T-helper 1 cell treated with Interleukin-12 subunit alpha and Interleukin-12 subunit beta and Interleukin-4 antibody, amounts not matched to agents 30 μg/mL and 1 μg/mL, for 36 hours (primary cell): ENCODE measurements at regions not wholly inside any gene's neighbourhood (a gene's known extent, or its start where the extent isn't known, plus 50 kb on each side); places are given as distances from the start of the nearest gene placed in this dataset.

Experiments used
- H3K27ac Mint-ChIP-seq: one replicate; pipeline ENCODE4 v1.8.0; 2021; ENCODE audit warnings: mild to moderate bottlenecking, mixed read lengths
- H3K27me3 Mint-ChIP-seq: one replicate; pipeline ENCODE4 v1.8.0; 2021; ENCODE audit warnings: low read depth, mixed read lengths
- H3K36me3 Mint-ChIP-seq: one replicate; pipeline ENCODE4 v1.8.0; 2021; ENCODE audit warnings: low read depth, mixed read lengths
- H3K4me1 Mint-ChIP-seq: one replicate; pipeline ENCODE4 v1.8.0; 2021; ENCODE audit warnings: low read depth, mixed read lengths
- H3K4me3 Mint-ChIP-seq: one replicate; pipeline ENCODE4 v1.8.0; 2021; ENCODE audit warnings: mild to moderate bottlenecking, moderate library complexity, mixed read lengths
- H3K9me3 Mint-ChIP-seq: one replicate; pipeline ENCODE4 v1.8.0; 2021; ENCODE audit warnings: mixed read lengths

DNA sequence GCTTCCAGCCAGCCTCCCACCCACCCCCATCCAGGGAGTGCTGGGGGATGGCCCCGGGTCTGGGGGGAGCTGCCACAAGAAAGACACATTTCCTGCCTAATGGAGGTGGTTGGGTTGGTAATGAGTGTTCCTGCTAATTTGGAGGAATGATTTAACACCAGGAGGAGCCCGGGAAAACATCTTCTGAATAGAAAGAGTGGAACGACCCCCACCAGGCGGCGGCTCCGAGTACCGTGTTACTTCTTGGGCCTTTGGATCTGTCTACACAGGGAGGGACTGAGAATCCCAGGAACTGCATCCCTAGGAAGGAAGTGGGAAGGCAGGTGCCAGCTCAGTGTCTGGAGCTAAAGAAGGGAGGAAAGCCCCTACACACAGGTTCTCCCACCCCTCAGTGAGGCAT lies 64.6 kb downstream of the TSPAN17 start:
- H3K4me3 Mint-ChIP-seq: no peak overlapping the region
- no peaks in the 10 kb centered on the region for H3K9me3 Mint-ChIP-seq
- no peaks in the 10 kb centered on the region for H3K36me3 Mint-ChIP-seq
- H3K27ac Mint-ChIP-seq: no peak overlapping the region
- peaks cover 20% of the 10 kb centered on the region for H3K27me3 Mint-ChIP-seq
- no peaks in the 10 kb centered on the region for H3K4me1 Mint-ChIP-seq

DNA sequence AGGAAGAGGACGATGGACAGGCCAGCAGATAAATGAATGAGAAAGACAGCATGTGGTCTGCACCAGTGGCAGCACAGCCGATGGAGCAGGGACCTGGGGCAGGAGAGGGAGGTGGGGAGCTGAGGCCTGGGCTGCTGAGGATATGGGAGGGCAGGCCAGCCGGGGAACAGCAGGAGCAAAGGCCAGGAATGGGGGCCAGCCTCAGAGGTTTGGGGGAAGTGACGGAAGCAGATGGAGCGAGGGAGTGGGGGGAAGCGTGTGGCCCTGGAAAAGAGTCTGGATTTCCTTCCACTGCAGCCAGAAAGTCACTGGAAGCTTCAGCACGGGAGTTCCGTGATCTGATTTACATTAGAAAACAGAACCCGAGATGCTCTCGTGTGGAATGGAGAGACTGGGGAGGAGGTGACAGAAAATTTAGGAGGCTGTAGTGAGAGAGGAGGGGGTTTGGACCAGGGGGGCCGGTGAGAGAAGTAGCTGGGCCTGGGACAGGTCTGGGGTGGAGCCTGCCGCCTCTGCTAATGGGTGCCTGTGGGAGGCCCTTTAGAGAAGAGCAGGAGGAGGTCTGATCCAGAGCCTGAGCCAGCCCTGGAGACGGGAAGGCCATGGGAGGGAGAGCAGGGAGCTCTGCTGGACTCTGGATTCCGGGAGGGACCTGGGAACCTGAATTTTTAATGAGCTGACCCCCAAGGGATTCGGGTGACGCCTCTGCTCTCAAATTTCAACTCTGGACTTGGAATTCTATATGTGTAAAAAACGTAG lies 65.4 kb downstream of the TSPAN17 start:
- H3K4me3 Mint-ChIP-seq: no peak overlapping the region
- no peak overlapping the region for H3K27ac Mint-ChIP-seq
- no peaks in the 10 kb centered on the region for H3K4me1 Mint-ChIP-seq
- no peaks in the 10 kb centered on the region for H3K9me3 Mint-ChIP-seq
- peaks cover 20% of the 10 kb centered on the region for H3K27me3 Mint-ChIP-seq
- no peaks in the 10 kb centered on the region for H3K36me3 Mint-ChIP-seq

DNA sequence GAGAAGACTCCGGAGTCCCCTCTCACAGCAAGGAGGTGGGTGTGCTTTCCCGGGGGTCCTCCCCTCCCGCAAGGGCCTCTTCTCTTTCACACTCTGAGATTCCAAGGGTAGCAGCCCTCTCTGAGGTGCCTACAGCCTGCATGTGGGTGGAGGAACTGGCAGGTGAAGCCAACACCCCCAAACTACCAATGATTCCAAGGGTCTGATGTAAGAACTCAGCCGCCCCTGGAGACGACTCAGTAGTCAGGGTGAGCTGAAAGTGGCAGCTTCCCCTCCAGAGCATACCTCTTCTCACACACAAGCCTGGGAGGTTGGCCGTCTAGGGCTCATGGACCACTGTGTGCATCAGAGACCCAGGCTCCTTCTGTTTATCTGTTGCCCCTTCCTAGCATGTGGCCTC lies 66.1 kb downstream of the TSPAN17 start:
- Mint-ChIP-seq H3K4me1 (no peaks in the 10 kb centered on the region), H3K36me3 (no peaks in the 10 kb centered on the region), H3K27ac (no peak overlapping the region), H3K27me3 (peaks cover 20% of the 10 kb centered on the region), H3K9me3 (no peaks in the 10 kb centered on the region), H3K4me3 (no peak overlapping the region)

DNA sequence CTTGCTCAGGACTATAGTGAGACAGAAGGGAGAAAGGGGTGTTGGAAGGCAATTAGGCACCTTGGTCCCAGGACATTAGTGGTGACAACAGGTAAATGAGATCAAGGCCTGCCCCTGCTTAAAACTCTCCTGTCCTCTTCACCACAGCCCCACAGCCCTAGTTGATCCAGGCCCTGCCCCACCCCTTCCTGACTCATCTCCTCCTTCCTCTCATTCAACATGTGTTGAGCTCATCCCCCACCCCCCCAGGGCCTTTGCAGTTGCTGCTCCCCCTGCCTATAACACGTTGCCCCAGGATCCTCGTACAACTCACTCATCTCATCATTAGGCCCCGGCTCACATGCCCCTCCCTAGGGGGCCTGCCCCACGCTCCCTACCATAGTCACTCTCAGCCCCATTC lies 66.8 kb downstream of the TSPAN17 start:
- H3K9me3 Mint-ChIP-seq: no peaks in the 10 kb centered on the region
- H3K4me1 Mint-ChIP-seq: no peaks in the 10 kb centered on the region
- H3K27ac Mint-ChIP-seq: no peak overlapping the region
- H3K4me3 Mint-ChIP-seq: no peak overlapping the region
- peaks cover 26% of the 10 kb centered on the region for H3K27me3 Mint-ChIP-seq
- no peaks in the 10 kb centered on the region for H3K36me3 Mint-ChIP-seq

DNA sequence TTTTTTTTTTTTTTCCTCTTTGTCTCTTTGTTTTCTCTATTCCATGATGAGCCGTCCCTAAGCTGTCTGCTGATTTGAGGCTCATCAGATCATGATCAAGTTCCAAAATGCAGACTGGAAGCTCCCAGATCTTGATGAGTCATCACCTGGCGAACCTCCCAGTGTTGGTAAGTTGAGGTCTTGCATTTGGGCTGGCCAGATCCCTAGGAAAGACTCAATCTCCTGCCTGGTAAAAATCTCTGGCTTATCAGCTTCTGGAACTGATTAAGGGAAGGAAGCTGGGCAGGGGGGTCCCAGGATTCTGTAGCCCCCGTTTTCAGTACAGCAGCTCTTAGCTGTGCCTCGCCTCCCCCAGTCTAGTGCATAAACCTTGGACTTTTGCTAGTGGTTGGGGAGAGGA lies 69.0 kb downstream of the TSPAN17 start:
- H3K4me1 Mint-ChIP-seq: no peaks in the 10 kb centered on the region
- no peaks in the 10 kb centered on the region for H3K36me3 Mint-ChIP-seq
- H3K9me3 Mint-ChIP-seq: no peaks in the 10 kb centered on the region
- no peak overlapping the region for H3K4me3 Mint-ChIP-seq
- no peak overlapping the region for H3K27ac Mint-ChIP-seq
- H3K27me3 Mint-ChIP-seq: peaks cover 31% of the 10 kb centered on the region

DNA sequence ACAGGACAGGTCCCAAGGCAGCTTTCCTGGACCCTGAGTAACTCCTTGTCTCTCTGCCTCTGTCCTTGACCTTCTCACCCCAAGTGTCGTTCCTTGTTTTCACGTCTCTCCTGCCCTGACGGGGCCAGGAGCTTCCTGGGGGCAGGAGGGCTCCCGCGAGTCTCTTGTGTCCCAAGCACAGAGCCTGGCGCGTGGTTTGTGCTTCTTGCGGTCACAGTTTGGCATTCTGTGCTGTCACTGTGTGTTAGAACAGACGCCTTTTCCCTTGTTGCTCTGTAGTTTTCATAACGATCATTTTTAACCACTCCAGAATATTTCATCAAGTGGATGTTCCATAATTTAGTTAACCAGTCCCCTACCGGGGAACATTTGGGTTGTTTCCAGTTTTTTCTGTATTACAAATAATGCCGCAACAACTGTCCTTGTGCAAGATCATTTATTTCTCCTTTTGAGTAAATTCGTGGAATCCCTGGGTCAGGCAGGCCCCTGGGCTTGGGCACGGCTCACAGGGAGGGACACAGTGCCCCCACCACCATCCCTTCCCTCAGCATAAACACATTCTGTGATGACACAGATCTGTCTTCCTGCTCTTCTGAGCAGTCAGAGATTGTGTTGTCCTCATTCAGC lies 71.9 kb downstream of the TSPAN17 start:
- no peaks in the 10 kb centered on the region for H3K36me3 Mint-ChIP-seq
- H3K4me1 Mint-ChIP-seq: no peaks in the 10 kb centered on the region
- no peak overlapping the region for H3K27ac Mint-ChIP-seq
- H3K9me3 Mint-ChIP-seq: no peaks in the 10 kb centered on the region
- H3K27me3 Mint-ChIP-seq: peaks cover 30% of the 10 kb centered on the region
- H3K4me3 Mint-ChIP-seq: no peak overlapping the region

DNA sequence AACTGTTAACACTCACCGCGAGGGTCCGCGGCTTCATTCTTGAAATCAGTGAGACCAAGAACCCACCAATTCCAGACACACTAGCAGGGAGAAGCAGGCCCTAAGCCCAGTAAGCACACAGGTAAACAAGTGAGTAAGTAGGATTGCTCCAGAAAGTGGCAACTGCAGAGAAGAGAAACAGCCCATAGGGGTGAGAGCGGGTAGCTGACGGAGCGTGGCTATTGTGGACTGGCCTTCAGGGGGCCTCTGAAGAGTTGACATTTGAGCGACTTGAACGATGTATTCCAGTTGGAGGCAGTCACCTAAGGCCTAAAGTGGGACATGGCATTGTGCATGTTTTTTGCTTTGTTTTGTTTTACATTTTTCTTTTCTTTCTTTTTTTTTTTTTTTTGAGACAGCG lies 74.2 kb downstream of the TSPAN17 start:
- H3K9me3 Mint-ChIP-seq: no peaks in the 10 kb centered on the region
- H3K4me3 Mint-ChIP-seq: no peak overlapping the region
- H3K36me3 Mint-ChIP-seq: no peaks in the 10 kb centered on the region
- peaks cover 42% of the 10 kb centered on the region for H3K27me3 Mint-ChIP-seq
- H3K4me1 Mint-ChIP-seq: no peaks in the 10 kb centered on the region
- H3K27ac Mint-ChIP-seq: no peak overlapping the region

DNA sequence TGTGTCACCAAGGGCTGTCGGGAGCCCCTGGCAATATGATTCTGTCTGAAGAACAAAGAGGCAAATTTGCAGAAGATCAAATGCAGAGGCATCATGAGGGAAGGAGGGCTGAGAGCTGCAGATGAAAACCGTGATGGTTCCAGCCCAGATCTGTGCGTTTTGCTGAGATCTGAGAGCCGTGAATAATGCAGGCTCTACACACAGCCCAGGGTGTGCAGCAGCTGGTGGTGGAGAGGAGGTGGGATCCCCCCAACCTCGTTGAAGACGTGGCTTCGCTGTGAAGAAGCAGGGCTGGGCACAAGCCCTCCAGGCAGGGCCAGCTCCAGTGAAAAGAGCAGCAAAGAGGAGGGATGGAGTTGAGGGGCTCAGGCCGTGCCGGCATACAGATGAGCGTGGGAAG lies 75.5 kb downstream of the TSPAN17 start:
- peaks cover 47% of the 10 kb centered on the region for H3K27me3 Mint-ChIP-seq
- no peak overlapping the region for H3K4me3 Mint-ChIP-seq
- no peak overlapping the region for H3K27ac Mint-ChIP-seq

DNA sequence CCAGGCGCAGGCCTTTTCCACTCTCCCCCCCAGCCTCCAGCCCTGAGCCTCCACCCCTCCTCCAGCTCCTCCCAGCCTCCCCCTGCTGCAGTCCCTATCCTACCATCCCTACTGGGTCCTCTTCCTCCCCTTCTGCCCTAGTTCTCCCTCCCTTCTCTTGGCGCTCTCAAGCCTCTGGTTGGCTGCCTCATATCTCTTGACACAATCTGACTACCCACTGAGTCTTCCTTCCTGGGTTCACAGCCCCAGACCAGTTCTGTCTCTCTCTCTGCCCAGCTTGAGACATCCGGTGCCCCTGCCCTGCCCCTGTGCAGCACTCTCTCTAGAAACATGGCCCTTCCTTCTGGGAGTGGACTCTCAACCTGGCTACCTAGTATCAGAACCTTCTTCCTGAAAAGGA lies 76.2 kb downstream of the TSPAN17 start:
- no peak overlapping the region for H3K27ac Mint-ChIP-seq

More for the DNA sequence above, 75.5 kb downstream of the TSPAN17 start:
- Mint-ChIP-seq H3K4me1 (no peaks in the 10 kb centered on the region), H3K9me3 (no peaks in the 10 kb centered on the region), H3K36me3 (no peaks in the 10 kb centered on the region)

DNA sequence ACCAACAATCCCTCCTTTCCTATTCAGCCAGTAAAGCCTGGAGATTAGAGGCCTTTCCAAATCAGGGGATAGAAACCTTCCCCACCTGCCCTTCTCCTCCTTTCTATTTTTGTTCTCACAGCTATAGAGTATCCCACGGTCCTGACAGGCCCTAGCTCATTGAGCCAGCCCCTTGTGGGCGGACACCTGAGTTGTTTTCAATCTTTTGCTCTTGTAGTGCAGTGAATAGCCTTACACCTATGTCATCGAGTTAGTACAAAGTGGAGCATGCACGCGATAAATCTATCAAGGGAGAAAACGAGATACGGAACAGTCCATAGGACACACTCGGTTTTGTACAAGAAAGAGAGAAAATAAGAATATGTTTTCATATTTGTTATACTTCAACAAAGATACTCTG lies 77.2 kb downstream of the TSPAN17 start:
- Mint-ChIP-seq H3K4me1 (no peaks in the 10 kb centered on the region), H3K27me3 (peaks cover 37% of the 10 kb centered on the region), H3K4me3 (no peak overlapping the region), H3K27ac (no peak overlapping the region), H3K9me3 (no peaks in the 10 kb centered on the region), H3K36me3 (no peaks in the 10 kb centered on the region)

More for the DNA sequence above, 76.2 kb downstream of the TSPAN17 start:
- H3K4me1 Mint-ChIP-seq: no peaks in the 10 kb centered on the region
- no peaks in the 10 kb centered on the region for H3K36me3 Mint-ChIP-seq
- H3K27me3 Mint-ChIP-seq: peaks cover 47% of the 10 kb centered on the region
- H3K4me3 Mint-ChIP-seq: no peak overlapping the region
- no peaks in the 10 kb centered on the region for H3K9me3 Mint-ChIP-seq

DNA sequence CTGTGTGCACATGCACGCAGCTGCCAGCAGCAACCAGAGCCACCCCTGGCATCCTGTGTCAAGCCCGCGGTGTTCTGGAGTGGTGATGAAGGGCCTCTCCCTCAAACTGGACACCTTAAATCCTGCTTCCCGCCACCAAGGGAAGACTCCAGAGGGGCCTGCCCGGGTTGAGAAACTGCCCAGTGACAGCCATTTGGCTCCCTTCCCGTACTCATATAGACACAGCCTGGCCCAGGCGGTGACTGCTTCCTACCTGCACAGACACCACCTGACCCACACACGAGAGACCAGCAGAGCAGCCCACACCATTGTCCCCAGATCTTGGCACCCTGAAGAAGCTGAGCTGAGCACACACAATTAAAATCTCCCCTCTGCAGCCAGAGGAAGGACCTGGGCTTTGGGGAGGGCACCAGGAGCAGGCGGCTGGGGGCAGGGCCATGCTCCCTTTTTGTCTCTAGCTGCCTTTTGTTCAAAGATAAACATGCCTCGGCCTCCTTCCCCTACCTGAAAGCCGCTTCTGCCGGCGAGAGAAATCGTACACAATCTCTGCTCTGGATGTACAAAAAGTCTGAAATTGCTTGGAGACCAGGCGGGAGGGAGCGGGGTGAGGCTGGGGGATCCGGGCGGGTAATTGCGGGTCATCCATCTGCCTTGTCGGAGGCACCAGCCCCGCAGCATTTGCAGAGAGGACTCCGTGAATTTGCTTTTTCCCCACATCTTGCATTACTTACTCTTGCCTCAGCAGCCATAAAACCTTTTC lies 78.4 kb downstream of the TSPAN17 start:
- no peaks in the 10 kb centered on the region for H3K9me3 Mint-ChIP-seq
- H3K4me1 Mint-ChIP-seq: no peaks in the 10 kb centered on the region
- no peak overlapping the region for H3K4me3 Mint-ChIP-seq
- H3K27ac Mint-ChIP-seq: no peak overlapping the region
- H3K36me3 Mint-ChIP-seq: no peaks in the 10 kb centered on the region
- peaks cover 35% of the 10 kb centered on the region for H3K27me3 Mint-ChIP-seq

DNA sequence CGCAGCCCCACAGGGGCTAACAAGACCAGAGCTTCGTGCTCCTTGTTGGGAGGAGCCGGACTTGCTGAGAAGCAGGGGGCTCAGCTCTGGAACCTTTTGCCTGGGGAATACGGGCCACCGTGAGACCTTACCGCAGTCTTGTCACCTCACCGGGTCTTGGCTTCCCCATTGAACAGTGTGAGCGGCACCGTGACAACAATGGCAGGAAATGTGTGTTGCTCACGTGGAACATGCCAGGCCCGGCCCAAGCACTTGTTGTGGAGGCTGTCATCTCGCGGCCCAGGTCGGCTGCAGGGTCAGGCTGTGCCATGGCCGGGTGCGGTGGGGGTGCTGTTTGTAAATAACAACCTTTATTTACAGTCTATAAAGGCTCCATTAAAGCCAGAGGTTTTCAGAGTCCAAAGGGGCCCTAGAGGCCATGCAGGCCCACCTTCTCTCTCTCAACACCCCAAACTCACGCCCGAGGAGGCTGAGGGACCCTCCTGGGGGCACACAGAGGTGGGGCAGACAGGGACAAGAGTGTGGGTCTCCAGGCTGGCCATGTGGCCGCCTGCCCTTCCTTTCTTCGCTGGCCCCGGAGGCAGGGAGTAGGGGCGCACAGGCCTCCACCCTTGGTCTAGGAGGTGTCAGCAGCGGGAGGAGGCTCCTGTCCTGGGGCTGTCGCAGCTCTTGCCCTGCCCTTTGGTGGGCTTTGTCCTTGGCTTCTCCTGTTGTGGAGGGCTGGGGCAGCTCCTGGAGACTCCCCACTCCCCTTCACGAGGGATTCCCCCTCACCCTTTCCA lies 79.7 kb downstream of the TSPAN17 start:
- Mint-ChIP-seq H3K27ac (no peak overlapping the region), H3K36me3 (no peaks in the 10 kb centered on the region), H3K9me3 (no peaks in the 10 kb centered on the region), H3K27me3 (peaks cover 35% of the 10 kb centered on the region), H3K4me3 (no peak overlapping the region), H3K4me1 (no peaks in the 10 kb centered on the region)

DNA sequence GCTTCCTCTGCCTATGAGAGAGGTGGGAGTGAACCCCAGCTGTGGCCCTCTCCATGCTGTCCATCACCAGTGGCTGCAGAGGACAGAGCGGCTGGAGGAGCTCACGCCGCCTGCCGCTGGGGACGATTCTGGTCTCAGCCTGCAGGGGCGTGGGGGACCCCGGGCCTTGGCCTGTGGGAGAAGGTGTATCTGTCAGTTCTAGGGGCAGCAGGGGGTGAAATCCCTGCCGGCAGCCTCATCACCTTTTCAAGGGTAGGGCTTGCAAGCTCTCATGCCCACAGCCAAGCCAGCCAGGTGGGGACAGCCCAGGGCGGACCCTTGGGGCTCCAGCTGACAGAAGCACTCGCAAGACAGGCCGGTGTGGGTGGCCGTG lies 80.2 kb downstream of the TSPAN17 start:
- Mint-ChIP-seq H3K27ac (no peak overlapping the region), H3K9me3 (no peaks in the 10 kb centered on the region), H3K4me1 (no peaks in the 10 kb centered on the region), H3K27me3 (peaks cover 34% of the 10 kb centered on the region), H3K36me3 (no peaks in the 10 kb centered on the region), H3K4me3 (no peak overlapping the region)

DNA sequence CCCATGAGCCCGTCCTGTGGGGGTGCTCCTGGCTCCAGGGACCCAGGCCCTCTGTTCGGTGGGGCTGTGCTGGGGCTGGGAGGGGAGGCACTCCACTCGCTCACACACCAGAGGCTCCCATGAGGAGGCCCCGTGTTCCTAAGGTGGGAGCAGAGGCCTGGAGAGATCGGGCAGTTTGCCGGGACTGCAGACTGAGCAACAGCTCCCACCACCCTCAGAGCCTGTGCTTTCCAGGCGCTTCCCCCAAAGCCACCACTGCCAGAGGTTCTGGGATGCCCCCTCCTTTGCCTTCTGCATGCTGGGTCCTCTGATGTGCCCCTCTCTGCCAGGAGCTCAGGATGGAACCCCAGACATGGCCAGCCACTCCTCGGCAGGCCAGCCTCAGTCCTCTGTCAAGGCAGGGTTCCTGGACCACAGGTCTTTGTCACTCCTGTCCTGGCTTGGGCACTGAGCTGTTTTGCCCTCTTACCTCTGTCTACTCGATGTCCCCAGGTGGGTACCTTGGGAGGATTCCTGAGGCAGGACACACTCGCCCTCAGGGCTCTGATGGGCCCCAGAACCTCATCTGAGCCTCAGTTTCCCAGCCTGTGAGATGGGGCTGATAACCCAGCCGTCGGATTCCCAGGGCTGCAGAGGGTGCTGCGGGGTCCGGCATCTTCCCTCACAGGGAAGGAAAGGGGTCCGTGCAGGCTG lies 80.8 kb downstream of the TSPAN17 start:
- Mint-ChIP-seq H3K4me3 (no peak overlapping the region), H3K4me1 (no peaks in the 10 kb centered on the region), H3K27me3 (peaks cover 30% of the 10 kb centered on the region), H3K36me3 (no peaks in the 10 kb centered on the region), H3K27ac (no peak overlapping the region), H3K9me3 (no peaks in the 10 kb centered on the region)
